ENCODE measurements at regions not wholly inside any gene's neighbourhood (a gene's known extent, or its start where the extent isn't known, plus 50 kb on each side); places are given as distances from the start of the nearest gene placed in this dataset.

- TF ChIP-seq CTCF (IDR thresholded peaks at IDR 0.05; ENCODE audit: low read depth, low read length, missing input control) (no peak), TAF1 (conservative IDR thresholded peaks at IDR 0.05) (no peak), GABPA (IDR thresholded peaks at IDR 0.05 in 1 of 2, conservative IDR thresholded peaks at IDR 0.05 in 1 of 2) (no peak), MAX (IDR thresholded peaks at IDR 0.05) (no peak), YY1 (IDR thresholded peaks at IDR 0.05) (no peak), REST (IDR thresholded peaks at IDR 0.05) (no peak)
These were observed 279.5 kb upstream of the NFIA start for GRCh38 chr1:60802884-60803283.
